Endothelial cell of umbilical vein (primary cell): ENCODE measurements at regions not wholly inside any gene's neighbourhood (a gene's known extent, or its start where the extent isn't known, plus 50 kb on each side); places are given as distances from the start of the nearest gene placed in this dataset.

ENCODE experiments used
- BruUV-seq: library from RNA; stranded (reverse); fragments of 400-500 nt; replicated peaks from 2 replicates; lab custom pipeline; 2021; lab: Mats Ljungman, UMichigan
- CTCF ChIA-PET: fragments of 300-600, 350-600 bp; sonication (Branson Sonifier 250); formaldehyde crosslinking; loops from one replicate; lab custom pipeline; 2021; ENCODE audit warnings: antibody characterized with exemption, inconsistent platforms; lab: Charles Lee
- POLR2A ChIA-PET: fragments of 300-600, 350-600 bp; sonication (Branson Sonifier 250); formaldehyde crosslinking; loops from one replicate; lab custom pipeline; 2021; ENCODE audit warnings: antibody characterized with exemption, inconsistent platforms; lab: Charles Lee
- DNase-seq: peaks from one replicate; pipeline ENCODE4 v3.0.0-alpha.2; 2011; ENCODE audit warnings: low read depth, low spot score
- FAIRE-seq: peaks from 2 replicates; lab custom pipeline; 2011; peaks lifted over from hg19 to GRCh38; lab: Jason Lieb, UNC
- H2AFZ ChIP-seq: 2 replicates; pipeline ENCODE4 v1.6.0; 2012; ENCODE audit warnings: low read depth, low read length, control low read depth, inconsistent platforms
- H3K27ac ChIP-seq: 2 replicates; pipeline ENCODE4 v1.5.1; 2011; ENCODE audit warnings: low read depth, mild to moderate bottlenecking, control low read depth, low read length, moderate library complexity; ENCODE audit not compliant: insufficient read depth
- H3K27me3 ChIP-seq, 2 experiments: 2 replicates each; pipeline versions ENCODE4 v1.6.0 to v1.6.1; 2011; ENCODE audit warnings: low read length in 2 of 2, mixed read lengths in 1 of 2; ENCODE audit not compliant: control insufficient read depth in 2 of 2, insufficient read depth in 2 of 2
- H3K36me3 ChIP-seq, 2 experiments: 2 replicates in 1 of 2; 3 replicates in 1 of 2; pipeline ENCODE4 v1.5.1; 2011; ENCODE audit warnings: low read length in 2 of 2, mild to moderate bottlenecking in 1 of 2, moderate library complexity in 1 of 2; ENCODE audit not compliant: control insufficient read depth in 2 of 2, insufficient read depth in 2 of 2; ENCODE audit errors: extremely low read depth in 1 of 2
- H3K4me1 ChIP-seq: 3 replicates; pipeline ENCODE4 v1.5.1; 2011; ENCODE audit warnings: mild to moderate bottlenecking, low read length; ENCODE audit not compliant: control insufficient read depth, insufficient read depth; ENCODE audit errors: extremely low read depth
- H3K4me2 ChIP-seq: 2 replicates; pipeline ENCODE4 v1.6.1; 2011; ENCODE audit warnings: low read length, control low read depth, mixed read lengths; ENCODE audit not compliant: insufficient read depth
- H3K4me3 ChIP-seq, 3 experiments: fragments of 200-600 bp in 1 of 3; sonication (generic), shearing (Covaris generic) in 1 of 3; replicated peaks in 1 of 3; 2 replicates each; pipeline ENCODE4 v1.5.1; 2011 to 2016; ENCODE audit warnings: control low read depth in 3 of 3, low read length in 3 of 3, mild to moderate bottlenecking in 2 of 3, inconsistent platforms in 1 of 3, low read depth in 1 of 3, moderate library complexity in 1 of 3; ENCODE audit not compliant: insufficient read depth in 1 of 3
- H3K79me2 ChIP-seq: 2 replicates; pipeline ENCODE4 v1.6.0; 2012; ENCODE audit warnings: low read length, inconsistent platforms; ENCODE audit not compliant: control insufficient read depth, insufficient read depth
- H3K9ac ChIP-seq: replicated peaks from 2 replicates; pipeline ENCODE3; 2011; ENCODE audit warnings: low read length, control low read depth; ENCODE audit not compliant: insufficient read depth; ENCODE audit errors: extremely low read depth
- H3K9me1 ChIP-seq: replicated peaks from 3 replicates; pipeline ENCODE4 v1.6.0; 2011; ENCODE audit warnings: mild to moderate bottlenecking, low read length; ENCODE audit not compliant: control insufficient read depth, insufficient read depth; ENCODE audit errors: extremely low read depth
- H3K9me3 ChIP-seq: replicated peaks from 2 replicates; pipeline ENCODE4 v1.5.1; 2012; ENCODE audit warnings: low read length, inconsistent platforms; ENCODE audit not compliant: control insufficient read depth, insufficient read depth
- H4K20me1 ChIP-seq: replicated peaks from 2 replicates; pipeline ENCODE3; 2011; ENCODE audit warnings: mild to moderate bottlenecking, low read length; ENCODE audit not compliant: control insufficient read depth, insufficient read depth; ENCODE audit errors: extremely low read depth
- EZH2 ChIP-seq: IDR thresholded peaks from 2 replicates; pipeline ENCODE4 v1.6.1; 2012; ENCODE audit warnings: borderline replicate concordance, low read depth, mild to moderate bottlenecking, moderate library complexity, low read length, inconsistent platforms; ENCODE audit not compliant: severe bottlenecking
- FOS ChIP-seq: IDR thresholded peaks from 2 replicates; pipeline ENCODE4 v1.6.1; 2011; ENCODE audit warnings: mild to moderate bottlenecking, low read length, moderate library complexity, borderline replicate concordance; ENCODE audit not compliant: insufficient read depth
- GATA2 ChIP-seq: IDR thresholded peaks from 2 replicates; pipeline ENCODE4 v1.7.0; 2011; ENCODE audit warnings: low read depth, mild to moderate bottlenecking, moderate library complexity, mixed read lengths, low read length; ENCODE audit not compliant: insufficient read length, insufficient read depth
- JUN ChIP-seq: IDR thresholded peaks from 2 replicates; pipeline ENCODE4 v1.6.1; 2011; ENCODE audit warnings: borderline replicate concordance, low read depth; ENCODE audit not compliant: insufficient read length, insufficient read depth
- MYC ChIP-seq: IDR thresholded peaks from one replicate; pipeline ENCODE4 v1.6.1; 2011; ENCODE audit warnings: mild to moderate bottlenecking, low read depth, low read length
- POLR2A ChIP-seq: IDR thresholded peaks from 2 replicates; pipeline ENCODE4 v1.6.1; 2012; ENCODE audit warnings: low read depth, mild to moderate bottlenecking, control low read depth, low read length
- POLR2AphosphoS5 ChIP-seq: IDR thresholded peaks from 2 replicates; pipeline ENCODE4 v1.6.1; 2012; ENCODE audit warnings: low read depth, mild to moderate bottlenecking, control low read depth, low read length, moderate library complexity; ENCODE audit not compliant: insufficient read depth
- dilution Hi-C: fragments of 300-500 bp; cut with MboI; formaldehyde crosslinking; loops from one replicate; pipeline ENCODE4 v1.15.0; 2019; ENCODE audit warnings: low sequenced_read_pairs; ENCODE audit not compliant: extremely low pct_ligation_motif_present
- intact Hi-C: fragments of 100-400 bp; cut with micrococcal nuclease; formaldehyde crosslinking; loops from one replicate; pipeline ENCODE4 v1.10.0; 2022
- TF ChIP-seq, protein P1 (sequence below), 2 donors: IDR thresholded peaks; 1 replicate in 1 of 2; 2 replicates in 1 of 2; pipeline ENCODE4 v1.5.1; 2011; ENCODE audit warnings: low read length in 2 of 2, mild to moderate bottlenecking in 2 of 2, moderate library complexity in 2 of 2, control low read depth in 1 of 2, inconsistent platforms in 1 of 2, low read depth in 1 of 2; ENCODE audit not compliant: insufficient read depth in 1 of 2; ENCODE audit errors: extremely low read depth in 1 of 2
- TF ChIP-seq, protein P2 (sequence below): IDR thresholded peaks from 2 replicates; pipeline ENCODE4 v1.6.1; 2011; ENCODE audit not compliant: insufficient read depth, insufficient read length

DNA sequence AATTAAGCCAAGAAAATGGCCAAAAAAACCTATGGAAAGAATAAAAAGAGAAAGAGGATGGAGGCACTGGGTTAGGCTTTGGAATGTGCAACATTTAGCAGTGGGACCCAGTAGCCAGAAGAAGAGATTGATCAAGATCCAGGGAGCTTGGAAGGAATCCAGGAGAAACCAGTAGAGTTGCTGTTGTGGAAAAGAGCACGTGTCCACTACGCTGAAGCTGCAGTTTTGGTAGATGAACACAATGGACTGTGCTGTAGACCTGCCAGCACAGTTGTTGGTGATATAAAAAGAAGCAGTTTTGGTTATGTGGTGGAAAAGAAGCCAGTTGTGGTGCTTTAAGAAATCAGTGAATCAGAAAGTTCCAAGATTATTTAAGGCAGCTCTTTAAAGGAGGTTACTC, 802.2 kb upstream of the POM121L12 start:
- Histone ChIP-seq H3K4me1 (no peaks in the 10 kb centered on the region), H2AFZ (no peak overlapping the region), H3K4me2 (no peak overlapping the region), H3K9me1 (no peaks in the 10 kb centered on the region), H3K27ac (no peak overlapping the region), H3K9ac (no peak overlapping the region), H3K79me2 (no peaks in the 10 kb centered on the region), H3K27me3 (no peaks in the 10 kb centered on the region), H3K36me3 (no peaks in the 10 kb centered on the region), H3K9me3 (no peaks in the 10 kb centered on the region), H4K20me1 (no peaks in the 10 kb centered on the region), H3K4me3 (no peak overlapping the region)
- ChIA-PET POLR2A (no interaction called here), CTCF (no interaction called here)
- dilution Hi-C loops = no loop called here
- intact Hi-C loops = no loop called here
- TF ChIP-seq FOS = no peak
- TF ChIP-seq, protein P1, sequence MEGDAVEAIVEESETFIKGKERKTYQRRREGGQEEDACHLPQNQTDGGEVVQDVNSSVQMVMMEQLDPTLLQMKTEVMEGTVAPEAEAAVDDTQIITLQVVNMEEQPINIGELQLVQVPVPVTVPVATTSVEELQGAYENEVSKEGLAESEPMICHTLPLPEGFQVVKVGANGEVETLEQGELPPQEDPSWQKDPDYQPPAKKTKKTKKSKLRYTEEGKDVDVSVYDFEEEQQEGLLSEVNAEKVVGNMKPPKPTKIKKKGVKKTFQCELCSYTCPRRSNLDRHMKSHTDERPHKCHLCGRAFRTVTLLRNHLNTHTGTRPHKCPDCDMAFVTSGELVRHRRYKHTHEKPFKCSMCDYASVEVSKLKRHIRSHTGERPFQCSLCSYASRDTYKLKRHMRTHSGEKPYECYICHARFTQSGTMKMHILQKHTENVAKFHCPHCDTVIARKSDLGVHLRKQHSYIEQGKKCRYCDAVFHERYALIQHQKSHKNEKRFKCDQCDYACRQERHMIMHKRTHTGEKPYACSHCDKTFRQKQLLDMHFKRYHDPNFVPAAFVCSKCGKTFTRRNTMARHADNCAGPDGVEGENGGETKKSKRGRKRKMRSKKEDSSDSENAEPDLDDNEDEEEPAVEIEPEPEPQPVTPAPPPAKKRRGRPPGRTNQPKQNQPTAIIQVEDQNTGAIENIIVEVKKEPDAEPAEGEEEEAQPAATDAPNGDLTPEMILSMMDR (IDR thresholded peaks at IDR 0.05; ENCODE audit: extremely low read depth in 1 of 2, insufficient read depth in 1 of 2, low read depth in 1 of 2, low read length in 2 of 2) = no peak
- no peak for TF ChIP-seq MYC
- TF ChIP-seq EZH2 = no peak
- TF ChIP-seq, protein P2, sequence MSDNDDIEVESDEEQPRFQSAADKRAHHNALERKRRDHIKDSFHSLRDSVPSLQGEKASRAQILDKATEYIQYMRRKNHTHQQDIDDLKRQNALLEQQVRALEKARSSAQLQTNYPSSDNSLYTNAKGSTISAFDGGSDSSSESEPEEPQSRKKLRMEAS = no peak
- TF ChIP-seq POLR2A = no peak
- TF ChIP-seq JUN = no peak
- no peak for TF ChIP-seq GATA2
- TF ChIP-seq POLR2AphosphoS5 = no peak
- BruUV-seq = no TSS peak
- DNase-seq = no peak
- FAIRE-seq = no peak
